ENCODE measurements at regions not wholly inside any gene's neighbourhood (a gene's known extent, or its start where the extent isn't known, plus 50 kb on each side); places are given as distances from the start of the nearest gene placed in this dataset.
"Not testable (repeated sequence)": the region's sequence is repeated elsewhere in the genome, so short reads cannot be mapped to it uniquely, and the experiment has no call there.

GRCh38 chr13:106088085-106088484, 447.4 kb downstream of the EFNB2 start (continued):
- no peak for TF ChIP-seq ZNF362 (tag by site-specific recombination; IDR thresholded peaks at IDR 0.05)
- TF ChIP-seq SP2 (tag by site-specific recombination; IDR thresholded peaks at IDR 0.05), result no peak
- no peak for TF ChIP-seq KLF8 (tag by site-specific recombination; IDR thresholded peaks at IDR 0.05)
- TF ChIP-seq CTCF (tag by site-specific recombination; IDR thresholded peaks at IDR 0.05), result no peak
- no peak for TF ChIP-seq PATZ1 (tag by site-specific recombination; IDR thresholded peaks at IDR 0.05)
- no peak for TF ChIP-seq OVOL3 (tag by site-specific recombination; IDR thresholded peaks at IDR 0.05)
- TF ChIP-seq ZNF266 (tag by site-specific recombination; IDR thresholded peaks at IDR 0.05; ENCODE audit: low read depth), result no peak

GRCh38 chr13:106087201-106087600, 448.3 kb downstream of the EFNB2 start:
- Histone ChIP-seq H3K36me3 (ENCODE audit: control insufficient read depth in 2 of 2, insufficient read depth in 1 of 2, low read length in 2 of 2) (no peaks in the 10 kb centered on the region), H3K4me1 (ENCODE audit: control insufficient read depth, insufficient read depth, low read length) (no peaks in the 10 kb centered on the region), H3K4me3 (ENCODE audit: low read depth, low read length) (no peak overlapping the region), H3K9me3 (ENCODE audit: control insufficient read depth, insufficient read depth, low read depth, low read length) (no peaks in the 10 kb centered on the region), H3K27ac (ENCODE audit: extremely low read depth, low read depth, low read length) (no peak overlapping the region)
- ChIA-PET CTCF (no interaction called here), POLR2A (no interaction called here)
- TF ChIP-seq ZNF449 (tag by site-specific recombination; IDR thresholded peaks at IDR 0.05) (peak; percentile 60), ZNF335 (tag by site-specific recombination; conservative IDR thresholded peaks at IDR 0.05) (no peak)

- Histone ChIP-seq H3K9me3 (ENCODE audit: control insufficient read depth, insufficient read depth, low read depth, low read length) (no peaks in the 10 kb centered on the region), H3K4me3 (ENCODE audit: low read depth, low read length) (no peak overlapping the region), H3K36me3 (ENCODE audit: control insufficient read depth in 2 of 2, insufficient read depth in 1 of 2, low read length in 2 of 2) (no peaks in the 10 kb centered on the region), H3K4me1 (ENCODE audit: control insufficient read depth, insufficient read depth, low read length) (no peaks in the 10 kb centered on the region), H3K27ac (ENCODE audit: extremely low read depth, low read depth, low read length) (no peak overlapping the region)
- no peak for TF ChIP-seq ZNF777 (tag by site-specific recombination; IDR thresholded peaks at IDR 0.05; ENCODE audit: borderline replicate concordance)
- no peak for TF ChIP-seq IKZF3 (tag by site-specific recombination; IDR thresholded peaks at IDR 0.05)
- peak; percentile 51 for TF ChIP-seq PATZ1 (tag by site-specific recombination; IDR thresholded peaks at IDR 0.05)
- TF ChIP-seq ZNF292 (tag by site-specific recombination; IDR thresholded peaks at IDR 0.05; ENCODE audit: borderline replicate concordance, low read depth), result no peak
- 0 out of 2 replicates have a peak, but pooled peaks have one; percentile 32 for TF ChIP-seq ZSCAN30 (tag by site-specific recombination; IDR thresholded peaks at IDR 0.05)
- TF ChIP-seq ZNF654 (tag by site-specific recombination; IDR thresholded peaks at IDR 0.05; ENCODE audit: low read depth), result peak; percentile 66
- peak; percentile 44; the same call in 1 of the 2 replicates for TF ChIP-seq GLIS2 (tag by site-specific recombination; IDR thresholded peaks at IDR 0.05)
- ChIA-PET POLR2A (interaction anchor here (0.7 kb wide), 1 partner anchor 336 kb away, joined by 4 read pairs; no protein-coding TSS in a partner anchor), CTCF (interaction anchor here (0.6 to 2.5 kb wide), 11 partner anchors 18 to 1462 kb away, joined by 3 to 8 read pairs (median 4); no protein-coding TSS in a partner anchor)
Observed at GRCh38 chr13:106083620-106084350, 451.7 kb downstream of the EFNB2 start.

GRCh38 chr13:106081221-106081620, 454.2 kb downstream of the EFNB2 start:
- POLR2A ChIA-PET; H3K9me3 ChIP-seq (ENCODE audit: control insufficient read depth, insufficient read depth, low read depth, low read length); H3K36me3 ChIP-seq (ENCODE audit: control insufficient read depth in 2 of 2, insufficient read depth in 1 of 2, low read length in 2 of 2); H3K4me1 ChIP-seq (ENCODE audit: control insufficient read depth, insufficient read depth, low read length); H3K4me3 ChIP-seq (ENCODE audit: low read depth, low read length); H3K27ac ChIP-seq (ENCODE audit: extremely low read depth, low read depth, low read length): not testable (repeated sequence)
- CTCF ChIA-PET, result interaction anchor here (0.6 kb wide), 1 partner anchor 172 kb away, joined by 3 read pairs; no protein-coding TSS in a partner anchor
